Bronchial epithelial cell (primary cell): ENCODE measurements at regions not wholly inside any gene's neighbourhood (a gene's known extent, or its start where the extent isn't known, plus 50 kb on each side); places are given as distances from the start of the nearest gene placed in this dataset.

Experiments
- DNase-seq: peaks from one replicate; pipeline ENCODE4 v3.0.0-alpha.2; 2010; ENCODE audit warnings: low read depth
- FAIRE-seq: peaks from 2 replicates; lab custom pipeline; 2011; peaks lifted over from hg19 to GRCh38; lab: Jason Lieb, UNC
- H3K27me3 ChIP-seq: 2 replicates; pipeline ENCODE4 v1.5.1; 2011; ENCODE audit warnings: low read length; ENCODE audit not compliant: control insufficient read depth, insufficient read depth
- H3K36me3 ChIP-seq: 2 replicates; pipeline ENCODE4 v1.5.1; 2011; ENCODE audit warnings: low read length; ENCODE audit not compliant: control insufficient read depth, insufficient read depth
- H3K4me3 ChIP-seq: 2 replicates; pipeline ENCODE4 v1.5.1; 2011; ENCODE audit warnings: mild to moderate bottlenecking, low read depth, low read length, control low read depth
- TF ChIP-seq, protein P1 (sequence below): IDR thresholded peaks from 2 replicates; pipeline ENCODE4 v1.5.1; 2011; ENCODE audit warnings: mild to moderate bottlenecking, moderate library complexity, low read length, control low read depth, inconsistent platforms; ENCODE audit not compliant: insufficient read depth, severe bottlenecking

DNA sequence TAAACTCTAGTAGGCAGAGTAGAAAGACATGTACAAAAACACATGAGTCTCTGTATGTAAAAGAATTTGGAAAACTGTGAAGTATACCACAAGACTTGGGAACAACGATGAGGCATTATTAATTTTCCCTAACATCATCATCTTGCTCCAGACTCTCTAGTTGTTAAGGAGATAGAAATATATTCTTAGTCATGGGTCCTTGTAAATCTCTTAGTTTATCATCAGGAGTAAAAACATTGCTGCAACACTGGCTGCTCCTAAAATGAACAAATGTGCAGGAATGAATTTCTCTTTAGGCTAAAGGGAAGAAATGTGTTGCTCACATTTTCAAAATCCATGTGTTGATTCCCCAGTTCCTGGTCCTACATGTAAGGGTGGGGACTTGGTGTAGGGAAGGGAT, 384.6 kb downstream of the STIM2 start:
- no peaks in the 10 kb centered on the region for H3K27me3 ChIP-seq
- DNase-seq (no peak), FAIRE-seq (no peak)
- TF ChIP-seq, protein P1, sequence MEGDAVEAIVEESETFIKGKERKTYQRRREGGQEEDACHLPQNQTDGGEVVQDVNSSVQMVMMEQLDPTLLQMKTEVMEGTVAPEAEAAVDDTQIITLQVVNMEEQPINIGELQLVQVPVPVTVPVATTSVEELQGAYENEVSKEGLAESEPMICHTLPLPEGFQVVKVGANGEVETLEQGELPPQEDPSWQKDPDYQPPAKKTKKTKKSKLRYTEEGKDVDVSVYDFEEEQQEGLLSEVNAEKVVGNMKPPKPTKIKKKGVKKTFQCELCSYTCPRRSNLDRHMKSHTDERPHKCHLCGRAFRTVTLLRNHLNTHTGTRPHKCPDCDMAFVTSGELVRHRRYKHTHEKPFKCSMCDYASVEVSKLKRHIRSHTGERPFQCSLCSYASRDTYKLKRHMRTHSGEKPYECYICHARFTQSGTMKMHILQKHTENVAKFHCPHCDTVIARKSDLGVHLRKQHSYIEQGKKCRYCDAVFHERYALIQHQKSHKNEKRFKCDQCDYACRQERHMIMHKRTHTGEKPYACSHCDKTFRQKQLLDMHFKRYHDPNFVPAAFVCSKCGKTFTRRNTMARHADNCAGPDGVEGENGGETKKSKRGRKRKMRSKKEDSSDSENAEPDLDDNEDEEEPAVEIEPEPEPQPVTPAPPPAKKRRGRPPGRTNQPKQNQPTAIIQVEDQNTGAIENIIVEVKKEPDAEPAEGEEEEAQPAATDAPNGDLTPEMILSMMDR: no peak
- H3K4me3 ChIP-seq: no peak overlapping the region
- H3K36me3 ChIP-seq: no peaks in the 10 kb centered on the region

DNA sequence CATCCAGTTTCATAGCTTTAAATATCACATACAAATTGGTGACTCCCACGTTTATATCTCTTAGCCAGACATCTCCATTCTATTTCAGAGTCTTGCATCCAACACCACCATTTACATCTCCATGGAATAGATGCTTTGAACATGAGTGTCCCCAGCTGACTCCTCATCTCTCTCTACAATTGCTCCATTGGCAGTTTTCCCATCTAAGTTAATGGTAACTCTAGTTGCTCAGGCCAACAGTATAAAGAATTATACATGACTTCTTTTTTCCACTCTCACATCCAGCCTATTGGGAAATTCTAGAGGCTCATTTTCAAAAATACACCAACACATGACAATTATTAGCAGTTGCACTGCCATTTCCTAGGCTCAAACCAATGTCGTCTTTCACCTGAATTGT, 388.2 kb downstream of the STIM2 start:
- Histone ChIP-seq H3K4me3 (no peak overlapping the region), H3K36me3 (no peaks in the 10 kb centered on the region), H3K27me3 (no peaks in the 10 kb centered on the region)
- FAIRE-seq (no peak), DNase-seq (no peak)
- TF ChIP-seq, protein P1: no peak

DNA sequence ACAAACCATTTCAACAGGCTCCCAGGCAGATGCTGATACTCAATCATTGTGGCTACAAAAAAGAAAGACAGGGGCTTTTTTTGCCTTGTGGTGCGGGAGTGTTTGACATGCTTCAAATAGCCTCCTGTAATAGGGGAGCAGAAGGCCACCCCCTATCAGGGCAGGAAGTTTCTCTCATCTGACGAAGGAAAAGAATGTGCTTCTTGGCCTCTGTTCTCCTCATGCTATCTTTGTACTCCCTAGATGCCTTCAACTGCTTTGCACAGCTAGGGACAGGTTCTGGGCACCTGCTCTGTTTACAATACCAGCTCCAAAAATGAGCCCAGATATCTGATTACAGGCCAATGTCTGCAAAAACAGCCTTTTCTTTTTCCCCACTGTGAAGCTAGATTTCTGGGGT, 391.1 kb downstream of the STIM2 start:
- TF ChIP-seq, protein P1: no peak

DNA sequence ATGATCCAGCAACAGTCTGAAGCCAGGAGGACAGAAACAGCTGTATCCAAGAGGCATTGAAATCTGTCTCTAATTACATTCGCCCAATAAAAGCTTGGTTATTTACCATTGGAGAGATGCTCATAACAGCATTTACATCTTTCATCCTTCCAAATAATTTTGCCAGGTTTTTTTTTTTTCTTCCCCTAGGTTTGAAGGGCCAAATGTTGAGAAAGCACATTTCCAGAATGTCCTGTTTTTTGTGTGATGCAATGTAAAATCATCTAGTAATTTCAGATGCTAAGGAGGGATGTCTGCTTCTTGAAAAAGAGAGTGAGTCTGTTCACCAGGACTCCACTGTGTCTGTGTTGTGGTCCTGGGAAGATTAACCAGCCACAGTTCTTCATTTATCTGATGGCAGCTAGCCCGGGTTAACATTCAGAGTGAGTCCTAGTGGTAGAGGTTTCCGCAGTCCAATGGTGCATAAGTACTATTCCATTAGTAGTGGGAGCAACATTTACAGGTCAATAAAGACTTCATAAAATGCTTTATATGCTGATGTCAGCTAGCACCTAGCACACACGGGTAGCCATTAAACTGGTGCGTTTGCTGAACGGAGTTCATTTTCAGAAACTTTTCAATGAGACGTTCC, 406.8 kb downstream of the STIM2 start:
- H3K36me3 ChIP-seq: no peaks in the 10 kb centered on the region
- DNase-seq: no peak
- no peak overlapping the region for H3K4me3 ChIP-seq
- H3K27me3 ChIP-seq: no peaks in the 10 kb centered on the region
- TF ChIP-seq, protein P1: no peak
- no peak for FAIRE-seq

More for the DNA sequence above, 391.1 kb downstream of the STIM2 start:
- Histone ChIP-seq H3K4me3 (no peak overlapping the region), H3K36me3 (no peaks in the 10 kb centered on the region), H3K27me3 (no peaks in the 10 kb centered on the region)
- FAIRE-seq: no peak
- DNase-seq: no peak

DNA sequence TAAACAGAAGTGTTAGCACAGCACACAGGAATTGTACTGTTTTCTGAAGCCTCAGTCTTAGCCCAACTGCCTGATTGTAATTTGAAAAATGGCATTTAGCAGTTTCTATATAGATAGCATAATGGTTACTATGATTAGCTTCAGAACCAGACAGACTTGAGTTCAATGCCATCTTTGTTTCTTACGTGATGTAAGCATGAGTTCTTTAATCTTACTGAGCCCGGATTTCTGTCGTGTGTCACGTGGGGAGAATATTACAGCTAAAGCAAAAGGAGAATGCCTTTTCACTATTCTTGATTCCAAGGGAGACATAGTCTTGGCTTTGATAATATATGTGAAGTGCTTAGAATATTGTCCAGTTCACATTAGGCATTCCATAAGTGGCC, 407.3 kb downstream of the STIM2 start:
- FAIRE-seq: no peak
- TF ChIP-seq, protein P1: no peak
- H3K27me3 ChIP-seq: no peaks in the 10 kb centered on the region
- H3K4me3 ChIP-seq: no peak overlapping the region
- DNase-seq: no peak
- H3K36me3 ChIP-seq: no peaks in the 10 kb centered on the region

DNA sequence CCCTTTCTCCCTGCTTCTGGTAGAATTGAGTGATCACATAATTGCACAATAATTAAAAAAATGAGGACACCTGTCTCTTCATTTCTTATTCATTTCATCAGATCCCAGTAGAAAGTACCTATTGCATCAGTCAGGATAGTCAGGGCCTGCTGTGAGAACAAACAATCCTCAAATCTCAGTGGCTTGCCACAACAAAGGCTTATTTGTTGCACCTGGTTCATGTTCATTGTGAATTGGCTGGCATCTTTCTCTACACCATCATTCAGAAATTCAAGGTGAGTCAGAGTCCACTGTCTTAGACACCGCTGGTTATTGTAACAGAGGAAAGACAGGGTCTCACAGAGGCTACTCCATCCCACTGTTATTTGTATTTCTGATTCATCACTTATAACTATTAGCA, 409.8 kb downstream of the STIM2 start:
- TF ChIP-seq, protein P1: no peak
- DNase-seq (peak; percentile 53), FAIRE-seq (no peak)
- H3K4me3 ChIP-seq: no peak overlapping the region
- H3K27me3 ChIP-seq: no peaks in the 10 kb centered on the region
- no peaks in the 10 kb centered on the region for H3K36me3 ChIP-seq
